H9 (cell line): ENCODE measurements at regions not wholly inside any gene's neighbourhood (a gene's known extent, or its start where the extent isn't known, plus 50 kb on each side); places are given as distances from the start of the nearest gene placed in this dataset.

Source experiments
- DNase-seq: peaks from one replicate; pipeline ENCODE4 v3.0.0-alpha.2; 2017
- H2AFZ ChIP-seq: one replicate; pipeline ENCODE4 v1.6.1; 2013; ENCODE audit warnings: mild to moderate bottlenecking, low read length, control low read depth, moderate library complexity
- H2AK5ac ChIP-seq: 2 replicates; pipeline ENCODE4 v1.6.1; 2013; ENCODE audit warnings: low read length, control low read depth, mixed read lengths; ENCODE audit not compliant: insufficient read length
- H2BK120ac ChIP-seq: one replicate; pipeline ENCODE4 v1.6.1; 2013; ENCODE audit warnings: low read depth, mild to moderate bottlenecking, low read length, control low read depth, inconsistent platforms; ENCODE audit not compliant: poor library complexity, severe bottlenecking
- H2BK12ac ChIP-seq: 2 replicates; pipeline ENCODE4 v1.6.1; 2013; ENCODE audit warnings: low read length, control low read depth, mixed read lengths, low read depth; ENCODE audit not compliant: insufficient read length
- H2BK15ac ChIP-seq: 2 replicates; pipeline ENCODE4 v1.6.1; 2013; ENCODE audit warnings: low read depth, low read length, control low read depth
- H2BK20ac ChIP-seq: one replicate; pipeline ENCODE4 v1.6.1; 2013; ENCODE audit warnings: low read depth, mild to moderate bottlenecking, low read length, control low read depth, inconsistent platforms; ENCODE audit not compliant: poor library complexity, severe bottlenecking
- H2BK5ac ChIP-seq: 2 replicates; pipeline ENCODE4 v1.6.1; 2013; ENCODE audit warnings: low read length, control low read depth, mixed read lengths; ENCODE audit not compliant: insufficient read length
- H3K14ac ChIP-seq: 2 replicates; pipeline ENCODE4 v1.6.1; 2013; ENCODE audit warnings: low read length, control low read depth; ENCODE audit not compliant: insufficient read depth
- H3K18ac ChIP-seq: 2 replicates; pipeline ENCODE4 v1.6.1; 2013; ENCODE audit warnings: low read depth, mild to moderate bottlenecking, mixed read lengths, low read length, control low read depth; ENCODE audit not compliant: insufficient read length
- H3K23ac ChIP-seq: 2 replicates; pipeline ENCODE4 v1.6.1; 2013; ENCODE audit warnings: low read length, control low read depth, mixed read lengths, low read depth; ENCODE audit not compliant: insufficient read length
- H3K23me2 ChIP-seq: 2 replicates; pipeline ENCODE4 v1.6.1; 2013; ENCODE audit warnings: low read depth, mild to moderate bottlenecking, mixed read lengths, low read length, control low read depth; ENCODE audit not compliant: insufficient read length, poor library complexity, severe bottlenecking
- H3K27ac ChIP-seq: 2 replicates; pipeline ENCODE4 v1.5.1; 2013; ENCODE audit warnings: low read length, control low read depth, mixed read lengths, low read depth; ENCODE audit not compliant: insufficient read length
- H3K27me3 ChIP-seq: 2 replicates; pipeline ENCODE4 v1.6.1; 2013; ENCODE audit warnings: low read length, control low read depth, inconsistent platforms; ENCODE audit not compliant: insufficient read depth
- H3K4ac ChIP-seq: 2 replicates; pipeline ENCODE4 v1.6.1; 2013; ENCODE audit warnings: low read depth, mild to moderate bottlenecking, control low read depth, inconsistent platforms, low read length, moderate library complexity
- H3K4me1 ChIP-seq: 2 replicates; pipeline ENCODE4 v1.6.1; 2013; ENCODE audit warnings: low read length, control low read depth, inconsistent platforms; ENCODE audit not compliant: insufficient read depth
- H3K4me2 ChIP-seq: 2 replicates; pipeline ENCODE4 v1.6.1; 2013; ENCODE audit warnings: low read length, control low read depth, mixed read lengths; ENCODE audit not compliant: insufficient read length, insufficient read depth
- H3K56ac ChIP-seq: 2 replicates; pipeline ENCODE4 v1.6.1; 2013; ENCODE audit warnings: low read depth, mild to moderate bottlenecking, mixed read lengths, low read length, control low read depth; ENCODE audit not compliant: insufficient read length
- H3K79me1 ChIP-seq: 2 replicates; pipeline ENCODE4 v1.6.1; 2013; ENCODE audit warnings: low read depth, mild to moderate bottlenecking, moderate library complexity, low read length, control low read depth, inconsistent platforms; ENCODE audit not compliant: insufficient read depth, poor library complexity, severe bottlenecking
- H3K79me2 ChIP-seq: 2 replicates; pipeline ENCODE4 v1.6.1; 2013; ENCODE audit warnings: low read length, control low read depth, inconsistent platforms; ENCODE audit not compliant: insufficient read depth
- H3K9ac ChIP-seq: 2 replicates; pipeline ENCODE4 v1.6.1; 2013; ENCODE audit warnings: low read length, control low read depth, mixed read lengths; ENCODE audit not compliant: insufficient read length; ENCODE audit errors: extremely low read depth
- H3K9me3 ChIP-seq: one replicate; pipeline ENCODE4 v1.6.1; 2013; ENCODE audit warnings: low read depth, low read length, inconsistent platforms; ENCODE audit not compliant: control insufficient read depth
- H3T11ph ChIP-seq: one replicate; pipeline ENCODE4 v1.6.1; 2013; ENCODE audit warnings: mild to moderate bottlenecking, low read length, control low read depth, inconsistent platforms
- H4K20me1 ChIP-seq: one replicate; pipeline ENCODE4 v1.6.1; 2013; ENCODE audit not compliant: control insufficient read depth, insufficient read length, insufficient read depth
- H4K5ac ChIP-seq: 2 replicates; pipeline ENCODE4 v1.6.1; 2013; ENCODE audit warnings: low read depth, mild to moderate bottlenecking, mixed read lengths, low read length, control low read depth; ENCODE audit not compliant: insufficient read length
- H4K8ac ChIP-seq: replicated peaks from 2 replicates; pipeline ENCODE4 v1.6.1; 2013; ENCODE audit warnings: low read length, control low read depth, mixed read lengths, low read depth; ENCODE audit not compliant: insufficient read length
- H4K91ac ChIP-seq: 2 replicates; pipeline ENCODE4 v1.6.1; 2013; ENCODE audit warnings: low read depth, mild to moderate bottlenecking, moderate library complexity, mixed read lengths, low read length, control low read depth; ENCODE audit not compliant: insufficient read length
- H3K27ac Mint-ChIP-seq, 3 experiments: 2 replicates in 2 of 3; 3 replicates in 1 of 3; pipeline ENCODE4 v1.8.0; 2020 to 2021; ENCODE audit warnings: mixed read lengths in 3 of 3, mild to moderate bottlenecking in 1 of 3, moderate library complexity in 1 of 3
- H3K27me3 Mint-ChIP-seq: 2 replicates; pipeline ENCODE4 v1.8.0; 2021; ENCODE audit warnings: low read depth, mild to moderate bottlenecking, moderate library complexity, mixed read lengths
- H3K36me3 Mint-ChIP-seq, 3 experiments: 2 replicates in 2 of 3; 3 replicates in 1 of 3; pipeline ENCODE4 v1.8.0; 2020 to 2021; ENCODE audit warnings: low read depth in 3 of 3, mixed read lengths in 3 of 3; ENCODE audit not compliant: insufficient read depth in 1 of 3
- H3K4me1 Mint-ChIP-seq, 2 experiments: 2 replicates each; pipeline ENCODE4 v1.8.0; 2020; ENCODE audit warnings: mixed read lengths in 2 of 2
- H3K4me3 Mint-ChIP-seq, 2 experiments: 2 replicates in 1 of 2; 3 replicates in 1 of 2; pipeline ENCODE4 v1.8.0; 2020 to 2021; ENCODE audit warnings: mild to moderate bottlenecking in 2 of 2, mixed read lengths in 2 of 2, moderate library complexity in 1 of 2
- H3K9me3 Mint-ChIP-seq, 2 experiments: 2 replicates in 1 of 2; 3 replicates in 1 of 2; pipeline ENCODE4 v1.8.0; 2020; ENCODE audit warnings: mild to moderate bottlenecking in 2 of 2, mixed read lengths in 2 of 2, moderate library complexity in 1 of 2
- WGBS: extraction: QIAGEN DNeasy Blood & Tissue Kit; methylation state at CpG from one replicate; pipeline ENCODE4 v1.1.7; 2013; ENCODE audit warnings: missing lambda C conversion rate, low lambda C conversion rate, mixed read lengths; ENCODE audit not compliant: insufficient read length; ENCODE audit errors: extremely low coverage; 5-methylcytosine and 5-hydroxymethylcytosine counted together
- TF ChIP-seq, protein P1 (sequence below): fragments of 200-600 bp; sonication (generic); conservative IDR thresholded peaks from 3 replicates; pipeline ENCODE4 v1.8.0; 2021; ENCODE audit warnings: antibody characterized with exemption, mild to moderate bottlenecking

DNA sequence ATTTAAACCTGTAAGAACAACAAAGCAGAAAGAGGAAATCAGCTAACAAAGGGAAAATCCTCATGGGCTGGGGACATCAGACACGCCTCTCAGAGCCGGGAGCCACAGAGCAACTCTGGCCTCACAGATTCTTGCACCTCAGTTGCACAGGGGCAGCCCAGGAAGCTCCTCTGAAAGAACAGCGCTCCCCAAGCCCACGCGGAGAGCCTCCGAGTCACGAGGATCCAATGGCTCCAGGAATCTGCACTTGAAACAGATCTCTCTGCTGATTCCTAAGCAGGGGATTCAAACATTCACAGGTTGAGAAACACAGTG lies 213.2 kb upstream of the MGMT start:
- Histone ChIP-seq H2BK12ac (no peak overlapping the region), H2AK5ac (no peak overlapping the region), H2BK15ac (no peak overlapping the region), H4K5ac (no peak overlapping the region), H2AFZ (peak overlapping the region; percentile 73), H4K20me1 (no peaks in the 10 kb centered on the region), H3K56ac (no peak overlapping the region), H4K91ac (no peak overlapping the region), H3K79me1 (no peaks in the 10 kb centered on the region), H3K79me2 (no peaks in the 10 kb centered on the region), H3K23ac (no peak overlapping the region), H3K18ac (no peak overlapping the region), H3K9me3 (no peaks in the 10 kb centered on the region), H2BK20ac (no peak overlapping the region), H3K4ac (no peak overlapping the region), H3T11ph (no peak overlapping the region), H2BK120ac (no peak overlapping the region), H3K27me3 (no peaks in the 10 kb centered on the region), H3K27ac (no peak overlapping the region), H3K23me2 (no peaks in the 10 kb centered on the region), H2BK5ac (no peak overlapping the region), H4K8ac (no peak overlapping the region), H3K4me1 (no peaks in the 10 kb centered on the region), H3K14ac (no peak overlapping the region), H3K4me2 (no peak overlapping the region), H3K9ac (no peak overlapping the region)
- H3K27me3 Mint-ChIP-seq, result no peaks in the 10 kb centered on the region; the same call in 1 of the 2 replicates
- H3K4me1 Mint-ChIP-seq, result peaks cover 0 to 5% of the 10 kb centered on the region in 2 experiments; a peak in 1 of 4 replicates
- H3K4me3 Mint-ChIP-seq, result no peak overlapping the region
- DNase-seq, result no peak
- no peak overlapping the region for H3K27ac Mint-ChIP-seq
- peaks cover 11 to 13% of the 10 kb centered on the region in 2 experiments; a peak in 4 of 5 replicates for H3K9me3 Mint-ChIP-seq
- TF ChIP-seq, protein P1, sequence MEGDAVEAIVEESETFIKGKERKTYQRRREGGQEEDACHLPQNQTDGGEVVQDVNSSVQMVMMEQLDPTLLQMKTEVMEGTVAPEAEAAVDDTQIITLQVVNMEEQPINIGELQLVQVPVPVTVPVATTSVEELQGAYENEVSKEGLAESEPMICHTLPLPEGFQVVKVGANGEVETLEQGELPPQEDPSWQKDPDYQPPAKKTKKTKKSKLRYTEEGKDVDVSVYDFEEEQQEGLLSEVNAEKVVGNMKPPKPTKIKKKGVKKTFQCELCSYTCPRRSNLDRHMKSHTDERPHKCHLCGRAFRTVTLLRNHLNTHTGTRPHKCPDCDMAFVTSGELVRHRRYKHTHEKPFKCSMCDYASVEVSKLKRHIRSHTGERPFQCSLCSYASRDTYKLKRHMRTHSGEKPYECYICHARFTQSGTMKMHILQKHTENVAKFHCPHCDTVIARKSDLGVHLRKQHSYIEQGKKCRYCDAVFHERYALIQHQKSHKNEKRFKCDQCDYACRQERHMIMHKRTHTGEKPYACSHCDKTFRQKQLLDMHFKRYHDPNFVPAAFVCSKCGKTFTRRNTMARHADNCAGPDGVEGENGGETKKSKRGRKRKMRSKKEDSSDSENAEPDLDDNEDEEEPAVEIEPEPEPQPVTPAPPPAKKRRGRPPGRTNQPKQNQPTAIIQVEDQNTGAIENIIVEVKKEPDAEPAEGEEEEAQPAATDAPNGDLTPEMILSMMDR, result no peak
- WGBS, result no CpG with 5 or more reads among the region's 7 CpGs
- peaks cover 0 to 6% (median 2%) of the 10 kb centered on the region in 3 experiments; a peak in 5 of 7 replicates for H3K36me3 Mint-ChIP-seq
